ENCODE measurements at regions not wholly inside any gene's neighbourhood (a gene's known extent, or its start where the extent isn't known, plus 50 kb on each side); places are given as distances from the start of the nearest gene placed in this dataset.

GRCh38 chr7:29657856-29658255, 94.2 kb downstream of the PRR15 start:
- TF ChIP-seq CTCF (IDR thresholded peaks at IDR 0.05; ENCODE audit: low read depth, low read length) (no peak), POLR2A (IDR thresholded peaks at IDR 0.05; ENCODE audit: extremely low read depth, insufficient read length) (no peak), MYC (IDR thresholded peaks at IDR 0.05; ENCODE audit: low read depth, low read length) (no peak)
- TF ChIP-seq, protein P1, sequence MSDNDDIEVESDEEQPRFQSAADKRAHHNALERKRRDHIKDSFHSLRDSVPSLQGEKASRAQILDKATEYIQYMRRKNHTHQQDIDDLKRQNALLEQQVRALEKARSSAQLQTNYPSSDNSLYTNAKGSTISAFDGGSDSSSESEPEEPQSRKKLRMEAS (IDR thresholded peaks at IDR 0.05; ENCODE audit: low read depth, low read length): no peak
